ENCODE measurements at regions not wholly inside any gene's neighbourhood (a gene's known extent, or its start where the extent isn't known, plus 50 kb on each side); places are given as distances from the start of the nearest gene placed in this dataset.
"Not testable (repeated sequence)": the region's sequence is repeated elsewhere in the genome, so short reads cannot be mapped to it uniquely, and the experiment has no call there.

DNA sequence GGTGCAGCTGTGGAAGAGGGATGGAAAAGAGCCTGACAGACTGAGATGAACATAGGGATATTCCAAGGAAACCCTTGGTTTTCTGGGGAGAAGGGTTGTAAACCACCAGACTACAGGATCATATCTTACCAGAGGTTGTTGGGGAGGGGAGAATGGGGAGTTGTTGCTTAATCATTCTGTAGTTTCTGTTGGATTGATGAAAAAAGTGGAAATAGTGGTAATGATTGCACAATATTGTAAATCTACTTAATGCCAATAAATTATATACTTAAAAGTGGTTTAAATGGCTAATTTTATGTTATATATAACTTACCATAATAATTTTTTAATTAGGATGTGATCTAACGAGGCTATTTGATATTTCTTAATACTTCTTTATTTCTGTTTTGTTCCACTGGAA lies 800.9 kb downstream of the BCL11A start:
- no peak for DNase-seq (ENCODE audit: low read depth in 1 of 2, low spot score in 1 of 2)

DNA sequence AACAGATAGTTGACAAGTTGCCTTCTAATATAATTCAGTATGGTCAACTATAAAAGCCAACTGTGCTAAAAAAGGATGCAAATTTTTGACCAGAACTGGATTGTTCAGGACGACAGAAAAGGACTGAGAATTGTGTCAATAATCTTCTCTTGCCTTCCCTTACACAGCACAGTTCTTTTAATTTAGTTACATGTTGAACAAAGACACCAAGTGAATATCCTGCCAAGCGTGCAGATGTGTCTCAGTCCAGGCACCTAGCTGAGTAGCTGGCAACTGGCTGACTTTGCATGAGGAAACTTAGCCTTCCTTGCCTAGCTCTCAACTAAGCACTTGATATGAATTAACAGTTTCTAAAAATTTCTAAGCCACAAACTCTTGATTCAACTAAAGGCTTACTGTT lies 801.4 kb downstream of the BCL11A start:
- DNase-seq (ENCODE audit: low read depth in 1 of 2, low spot score in 1 of 2): no peak

DNA sequence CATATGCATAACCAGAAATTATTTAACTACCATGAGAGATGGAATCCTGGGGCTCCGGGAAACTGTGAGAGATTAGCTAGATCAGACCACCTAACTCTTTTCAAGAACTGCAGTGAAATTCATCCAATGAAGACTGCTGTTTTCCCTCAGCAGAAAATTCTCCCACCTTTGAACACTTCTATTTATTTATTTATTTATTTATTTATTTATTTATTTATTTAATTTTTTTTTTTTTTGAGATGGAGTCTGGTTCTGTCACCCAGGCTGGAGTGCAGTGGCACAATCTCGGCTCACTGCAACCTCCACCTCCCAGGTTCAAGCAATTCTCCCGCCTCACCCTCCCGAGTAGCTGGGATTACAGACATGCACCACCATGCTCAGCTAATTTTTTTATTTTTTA lies 802.2 kb downstream of the BCL11A start:
- not testable (repeated sequence) for DNase-seq (ENCODE audit: low read depth in 1 of 2, low spot score in 1 of 2)

DNA sequence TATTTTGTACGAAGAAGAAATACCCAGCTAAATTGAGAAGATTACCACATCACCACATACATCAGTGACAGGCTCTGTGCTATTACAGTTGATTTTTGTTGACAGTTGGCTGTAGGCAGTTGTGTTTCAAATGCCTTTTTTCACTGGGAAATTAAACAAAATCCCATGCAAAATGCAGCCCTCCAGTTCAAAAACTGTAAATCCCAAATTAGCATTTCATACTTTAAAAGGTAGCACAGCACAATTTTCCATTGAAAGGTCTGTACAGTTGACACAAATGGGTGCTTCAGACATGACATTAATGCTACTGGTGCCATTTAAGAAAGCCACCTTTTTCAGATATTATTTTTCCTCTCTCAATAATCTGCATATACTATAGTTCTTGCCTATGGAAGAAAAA lies 807.2 kb downstream of the BCL11A start:
- no peak for DNase-seq (ENCODE audit: low read depth in 1 of 2, low spot score in 1 of 2)

DNA sequence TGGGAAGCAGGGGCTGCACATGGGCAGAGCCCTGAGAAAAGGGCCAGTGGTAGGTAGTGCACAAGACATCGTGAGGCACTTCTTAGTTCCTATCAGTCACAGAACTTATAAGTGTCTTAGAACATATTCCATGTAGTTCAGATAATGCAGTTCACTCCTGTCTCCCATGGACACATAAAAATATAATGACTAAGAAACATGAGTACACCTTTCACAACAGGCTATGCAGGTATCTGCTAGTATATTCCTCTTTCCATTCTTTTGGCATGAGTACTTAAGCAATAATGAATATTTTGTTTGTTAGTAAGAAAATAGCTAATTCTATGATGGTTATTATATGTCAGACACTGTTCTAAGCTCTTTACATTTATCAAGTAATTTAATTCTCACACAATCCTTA lies 808.4 kb downstream of the BCL11A start:
- DNase-seq (ENCODE audit: low read depth in 1 of 2, low spot score in 1 of 2): no peak

DNA sequence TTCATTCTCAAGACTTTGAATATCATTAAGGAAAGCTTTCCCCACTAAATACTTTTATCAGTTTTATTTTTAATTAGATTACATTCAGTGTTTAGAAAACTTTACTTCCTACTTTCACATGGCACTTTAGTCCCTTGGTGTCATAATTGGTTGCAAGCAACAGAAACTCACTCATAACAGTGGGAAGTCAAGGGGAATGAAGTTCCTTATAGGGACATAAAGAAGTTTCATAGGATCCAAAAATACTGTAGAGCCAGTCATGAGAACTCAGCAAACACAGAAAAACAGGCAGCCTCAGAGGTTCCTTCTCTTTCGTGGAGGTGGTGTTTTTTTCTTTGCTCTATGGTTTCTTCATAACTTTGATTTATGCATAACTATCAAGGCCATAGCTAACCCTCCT lies 809.0 kb downstream of the BCL11A start:
- no peak for DNase-seq (ENCODE audit: low read depth in 1 of 2, low spot score in 1 of 2)

DNA sequence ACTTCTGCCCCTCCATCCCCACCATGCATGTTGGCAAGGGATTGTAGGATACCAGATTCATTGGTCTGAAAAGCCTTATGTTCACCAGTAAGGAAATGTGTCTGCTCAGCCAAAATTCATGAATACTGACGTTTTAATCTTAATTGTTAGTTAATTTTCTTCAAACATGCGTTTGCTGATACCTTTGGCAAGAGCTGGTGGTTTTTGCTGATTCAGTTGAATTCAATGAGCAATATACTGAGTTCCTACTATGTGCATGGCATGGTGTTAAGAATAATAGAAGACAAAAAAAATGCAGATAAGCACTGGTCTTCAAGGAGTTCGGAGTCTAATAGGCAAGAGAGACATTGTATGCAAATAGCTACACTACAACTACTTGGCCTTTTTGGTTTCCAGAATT lies 811.6 kb downstream of the BCL11A start:
- no peak for DNase-seq (ENCODE audit: low read depth in 1 of 2, low spot score in 1 of 2)

DNA sequence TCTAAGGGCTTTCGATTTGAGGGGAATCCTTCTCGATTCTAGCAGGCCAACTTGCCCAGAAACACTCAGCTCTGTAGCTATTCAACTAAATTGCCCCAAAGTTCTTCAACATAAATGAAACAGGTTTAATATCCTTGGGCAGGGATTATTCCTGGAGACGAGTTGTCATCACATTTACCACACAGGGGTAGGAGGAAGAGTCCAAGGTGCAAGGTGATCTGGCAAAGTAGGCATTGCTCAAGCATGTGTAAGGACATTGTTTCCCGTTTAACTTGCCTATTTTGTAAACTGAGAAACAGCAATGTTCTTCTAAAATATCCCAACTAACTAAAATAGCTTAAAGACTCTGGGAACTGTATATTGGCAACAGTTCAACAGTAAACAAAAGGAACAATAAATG lies 814.3 kb downstream of the BCL11A start:
- no peak for DNase-seq (ENCODE audit: low read depth in 1 of 2, low spot score in 1 of 2)

DNA sequence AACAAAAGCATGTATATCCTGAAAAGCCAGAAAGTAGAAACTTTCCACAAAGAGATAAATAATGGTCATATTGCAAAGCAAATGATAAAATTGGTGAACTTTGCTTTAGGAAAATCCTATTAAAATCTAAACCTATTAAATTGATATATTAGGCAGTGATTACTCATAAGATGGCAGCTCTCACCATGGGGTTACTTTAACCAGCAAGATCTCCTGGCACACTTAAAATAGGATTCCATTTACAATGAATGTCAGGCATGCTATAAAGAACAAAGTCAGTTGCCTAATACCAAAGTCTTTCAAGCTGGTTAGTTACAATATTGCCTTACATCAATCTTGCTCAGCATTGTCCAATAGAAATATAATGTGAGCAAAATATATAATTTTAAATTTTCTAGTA lies 816.2 kb downstream of the BCL11A start:
- DNase-seq (ENCODE audit: low read depth in 1 of 2, low spot score in 1 of 2): no peak

DNA sequence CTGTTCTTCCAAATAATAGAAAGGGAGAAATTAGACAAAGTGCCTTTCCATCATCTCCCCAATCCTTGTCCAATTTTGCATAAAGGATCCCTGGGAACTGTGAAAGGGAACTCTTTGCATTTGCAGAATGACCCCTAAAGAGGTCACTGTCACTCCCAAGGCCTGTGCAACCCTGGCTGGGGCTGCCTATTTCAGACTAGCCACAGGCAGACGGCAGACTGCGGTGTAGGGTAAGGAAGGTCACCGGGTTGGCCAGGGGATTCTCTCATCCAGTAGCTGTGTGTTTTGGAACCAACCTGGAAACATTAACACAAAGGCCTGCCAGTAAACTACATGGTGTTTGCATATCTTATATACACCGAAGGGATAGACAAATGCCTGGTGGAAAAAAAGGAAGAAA lies 818.7 kb downstream of the BCL11A start:
- DNase-seq (ENCODE audit: low read depth in 1 of 2, low spot score in 1 of 2): no peak

DNA sequence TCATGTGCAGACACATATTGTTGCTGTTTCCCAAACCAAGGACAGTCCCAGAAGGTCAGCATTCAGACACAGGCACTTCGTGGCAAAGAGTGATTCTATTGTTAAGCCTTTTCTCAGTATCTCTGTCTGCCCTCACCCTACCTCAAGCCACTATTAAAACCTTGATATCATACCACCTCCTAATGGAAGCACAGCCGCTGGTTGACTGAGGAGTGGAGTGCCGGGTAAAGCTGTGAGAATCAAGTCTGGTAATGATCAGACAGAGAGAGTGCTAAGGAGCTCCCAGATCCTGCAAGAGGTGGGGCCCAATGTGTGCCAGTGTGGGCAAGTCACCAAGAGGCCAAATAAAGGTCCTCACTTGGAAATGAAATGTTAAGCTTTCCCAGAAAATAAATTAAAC lies 819.5 kb downstream of the BCL11A start:
- DNase-seq (ENCODE audit: low read depth in 1 of 2, low spot score in 1 of 2): no peak

DNA sequence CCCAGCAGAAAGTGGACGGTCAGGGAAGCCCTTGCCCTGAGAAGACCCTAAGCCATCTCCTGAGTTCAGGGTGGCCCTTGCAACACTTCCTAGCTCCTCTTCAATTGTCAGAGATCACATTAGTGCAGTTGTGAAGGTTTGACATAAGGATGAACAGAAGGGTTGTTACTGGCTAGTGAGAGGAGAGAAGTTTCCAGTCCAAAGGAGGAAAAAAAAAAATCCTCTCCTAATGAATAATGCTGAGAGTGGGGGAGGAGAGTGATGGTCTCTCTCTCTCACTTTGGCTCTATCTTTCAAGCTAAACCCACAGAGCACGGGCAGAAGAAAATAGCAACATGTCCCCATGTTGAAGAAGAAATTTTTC lies 819.9 kb downstream of the BCL11A start:
- no peak for DNase-seq (ENCODE audit: low read depth in 1 of 2, low spot score in 1 of 2)

DNA sequence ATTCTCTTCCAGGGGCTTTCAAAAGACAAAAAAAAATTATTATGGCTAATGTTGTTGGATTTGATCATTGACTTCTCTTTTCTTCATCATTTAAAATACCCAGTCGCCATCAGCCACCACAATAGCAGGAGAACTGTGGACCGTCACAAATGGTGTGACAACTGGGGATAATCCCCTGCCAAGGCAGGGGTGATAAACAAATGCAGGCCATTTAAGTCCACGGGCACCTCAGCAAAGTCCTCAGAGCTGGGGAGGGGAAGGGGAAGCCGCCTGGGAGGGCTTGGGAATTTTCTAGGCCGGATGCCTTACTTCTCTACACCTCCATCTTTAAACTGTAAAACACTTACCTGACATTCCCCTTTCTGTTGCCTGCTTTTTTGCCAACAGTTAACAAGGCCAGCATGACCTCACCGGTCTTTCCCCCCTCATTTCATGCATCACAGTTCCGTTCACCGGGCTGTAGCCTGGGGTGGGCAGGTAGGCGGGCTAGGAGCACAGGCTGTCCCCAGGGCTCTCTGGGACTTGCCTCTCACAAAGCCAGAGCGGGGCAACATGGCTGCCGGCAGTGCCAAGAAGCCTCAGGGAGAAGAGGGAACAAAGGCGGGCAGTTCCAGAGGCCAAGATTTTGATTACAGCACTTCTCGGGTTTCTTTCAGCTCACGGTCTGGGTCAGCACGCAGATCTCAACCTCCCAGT lies 820.4 kb downstream of the BCL11A start:
- DNase-seq (ENCODE audit: low read depth in 1 of 2, low spot score in 1 of 2): no peak

DNA sequence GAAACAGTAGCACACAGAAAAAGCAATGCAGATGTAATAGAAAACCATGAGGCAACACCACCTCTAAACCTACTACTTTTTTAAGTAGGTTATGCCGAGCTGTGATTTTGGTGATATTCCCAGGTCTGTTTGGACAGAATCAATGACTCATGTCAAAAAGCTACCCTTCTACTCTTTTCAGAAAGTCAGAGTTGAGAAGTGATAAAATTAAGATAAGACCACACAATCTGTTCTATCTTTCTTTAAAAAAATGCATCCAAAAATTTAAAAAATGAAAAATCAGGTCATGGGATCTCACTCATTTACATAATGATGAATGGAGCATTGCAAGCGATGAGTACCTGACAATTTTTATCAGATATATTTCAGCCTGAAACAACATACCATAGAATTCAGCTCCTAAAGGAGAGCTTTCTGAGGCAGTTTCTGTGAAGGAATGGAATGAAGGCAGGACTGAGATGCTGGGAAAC lies 826.3 kb downstream of the BCL11A start:
- no peak for DNase-seq (ENCODE audit: low read depth in 1 of 2, low spot score in 1 of 2)

DNA sequence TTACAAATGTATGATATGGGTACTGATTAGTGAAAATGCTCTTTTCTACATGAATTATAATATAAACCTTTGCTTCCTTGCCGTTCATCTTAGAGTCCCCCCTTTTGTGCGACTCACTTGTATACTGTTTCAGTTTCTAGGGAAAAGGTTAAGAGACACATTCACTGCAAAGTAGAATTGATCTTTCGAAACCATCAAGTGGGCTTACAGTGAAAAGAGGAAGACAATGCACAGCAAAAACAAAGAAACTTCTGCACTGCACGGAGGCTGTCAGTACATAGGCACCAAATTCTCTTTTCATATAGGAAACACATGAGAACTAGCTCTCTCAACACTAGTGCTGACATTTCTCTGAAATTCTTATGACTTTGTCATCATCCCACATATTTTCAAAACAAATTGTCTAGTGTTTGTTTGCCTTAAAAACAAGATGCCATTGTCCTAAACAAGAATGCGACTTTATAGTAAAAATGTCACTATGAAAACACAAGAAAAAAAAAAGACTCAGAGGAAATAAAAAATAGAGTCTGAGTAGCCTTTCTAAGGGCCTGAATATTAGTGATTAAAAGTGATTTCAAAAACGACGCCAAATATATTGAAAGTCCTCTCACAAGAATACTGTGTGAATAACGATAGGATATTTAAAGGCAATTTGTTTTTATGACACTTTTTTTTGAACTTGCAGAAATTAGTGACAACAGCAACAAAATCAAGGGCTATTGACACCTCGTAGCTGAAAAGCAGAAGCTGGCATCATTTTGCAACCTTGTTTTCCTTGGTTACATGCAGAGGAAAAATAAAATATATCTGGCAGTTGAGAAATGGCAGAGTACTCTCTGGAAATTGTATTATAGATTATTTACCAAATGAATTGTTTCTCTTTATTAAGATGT lies 827.0 kb downstream of the BCL11A start:
- DNase-seq (ENCODE audit: low read depth in 1 of 2, low spot score in 1 of 2): no peak

DNA sequence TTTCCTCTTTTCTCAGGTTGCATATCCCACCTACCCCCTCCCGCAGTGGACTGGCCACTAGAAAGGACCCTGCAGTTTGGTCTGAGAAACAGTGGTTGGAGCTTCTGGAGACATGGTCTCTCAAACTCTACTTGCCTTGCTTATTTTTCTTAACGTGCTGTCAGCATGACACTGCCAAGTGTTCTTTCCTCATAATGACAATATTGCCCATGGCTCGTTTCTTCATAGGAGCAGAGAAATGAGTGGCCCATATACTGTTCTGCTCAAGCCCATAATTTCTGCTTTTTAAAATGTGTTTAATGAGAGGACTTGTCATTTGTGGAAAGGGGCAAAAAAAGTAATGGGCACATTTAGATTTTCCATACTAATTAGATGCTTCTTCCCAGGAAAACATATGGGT lies 828.7 kb downstream of the BCL11A start:
- no peak for DNase-seq (ENCODE audit: low read depth in 1 of 2, low spot score in 1 of 2)

DNA sequence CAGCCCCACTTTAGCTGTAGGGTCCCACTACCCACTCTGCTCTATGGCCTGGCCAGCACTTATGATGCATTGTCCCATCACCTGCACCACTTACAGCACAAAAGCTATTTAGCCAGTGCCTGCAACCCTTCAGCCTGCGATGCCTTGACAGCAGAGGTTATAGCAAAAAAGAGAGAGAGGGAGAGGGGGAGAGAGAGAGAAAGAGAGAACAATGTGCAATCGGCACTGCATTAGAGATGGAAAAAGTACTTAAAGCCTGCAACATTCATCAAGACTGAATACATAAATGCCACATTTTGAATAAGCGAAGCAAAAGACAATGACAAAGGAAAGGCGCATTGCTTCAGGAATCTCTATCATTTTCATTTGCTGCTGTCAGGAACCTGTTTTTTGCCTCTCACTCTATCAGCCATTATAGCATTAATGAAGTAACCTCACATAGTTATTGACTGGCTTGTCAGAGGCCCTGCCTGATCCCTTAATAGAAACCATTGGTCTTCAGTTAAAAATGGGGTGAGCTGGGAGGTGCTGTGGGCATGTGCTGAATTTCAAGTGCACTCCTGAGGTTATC lies 833.1 kb downstream of the BCL11A start:
- no peak for DNase-seq (ENCODE audit: low read depth in 1 of 2, low spot score in 1 of 2)

DNA sequence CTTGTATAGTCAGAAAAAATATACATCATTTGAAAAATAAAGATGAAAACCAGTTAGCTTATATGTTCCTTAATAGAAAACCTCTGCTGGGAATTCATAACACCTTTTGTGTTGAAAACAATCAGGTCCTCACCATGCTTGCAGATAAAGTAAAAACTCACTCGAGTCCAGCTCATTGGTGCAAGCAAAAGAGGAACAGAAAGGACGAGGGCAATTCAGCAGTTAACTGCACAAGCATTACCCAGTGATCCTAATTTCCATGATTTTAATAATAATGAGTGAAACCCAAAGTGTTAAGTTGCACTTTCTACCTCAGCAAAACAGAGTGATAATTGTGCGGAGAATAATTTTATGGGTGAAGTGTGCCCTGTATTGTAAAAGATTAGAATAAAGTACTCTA lies 839.9 kb downstream of the BCL11A start:
- DNase-seq (ENCODE audit: low read depth in 1 of 2, low spot score in 1 of 2): no peak

DNA sequence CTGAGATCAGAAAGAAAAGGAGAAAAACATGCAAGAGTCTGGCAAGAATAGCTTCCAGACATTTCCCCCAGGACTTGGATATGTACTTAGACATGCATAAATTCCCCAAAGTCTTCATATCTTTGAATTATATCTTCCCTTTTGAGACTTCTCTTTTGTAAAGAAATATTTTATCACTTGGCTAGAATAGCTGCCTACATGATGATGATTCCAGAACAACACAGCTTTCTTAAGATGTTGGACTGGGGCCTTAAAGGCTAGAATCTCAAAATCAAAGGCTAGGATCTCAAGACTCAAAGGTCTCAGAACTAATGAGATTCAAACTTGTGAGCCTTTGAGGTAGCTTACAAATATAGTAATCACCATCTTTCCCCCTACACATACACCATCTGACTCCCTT lies 842.3 kb downstream of the BCL11A start:
- DNase-seq (ENCODE audit: low read depth in 1 of 2, low spot score in 1 of 2): no peak

DNA sequence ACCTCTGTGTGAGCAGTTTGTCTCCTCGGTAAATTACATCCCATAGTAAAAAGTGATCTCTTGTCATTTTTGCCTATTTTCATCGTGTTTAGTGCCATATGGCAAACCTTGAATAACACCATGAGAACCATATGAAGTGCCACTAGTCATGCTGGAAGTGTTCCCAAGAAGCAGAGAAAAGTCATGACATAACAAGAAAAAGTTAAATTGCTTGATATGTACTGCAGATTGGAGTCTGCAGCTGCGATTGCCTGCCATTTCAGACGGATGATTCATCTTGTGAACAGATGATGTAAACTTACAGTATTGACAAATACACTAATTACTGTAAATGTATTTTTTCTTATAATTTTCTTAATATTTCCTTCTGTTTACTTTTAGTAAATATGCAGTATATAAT lies 846.7 kb downstream of the BCL11A start:
- DNase-seq (ENCODE audit: low read depth in 1 of 2, low spot score in 1 of 2): no peak

DNA sequence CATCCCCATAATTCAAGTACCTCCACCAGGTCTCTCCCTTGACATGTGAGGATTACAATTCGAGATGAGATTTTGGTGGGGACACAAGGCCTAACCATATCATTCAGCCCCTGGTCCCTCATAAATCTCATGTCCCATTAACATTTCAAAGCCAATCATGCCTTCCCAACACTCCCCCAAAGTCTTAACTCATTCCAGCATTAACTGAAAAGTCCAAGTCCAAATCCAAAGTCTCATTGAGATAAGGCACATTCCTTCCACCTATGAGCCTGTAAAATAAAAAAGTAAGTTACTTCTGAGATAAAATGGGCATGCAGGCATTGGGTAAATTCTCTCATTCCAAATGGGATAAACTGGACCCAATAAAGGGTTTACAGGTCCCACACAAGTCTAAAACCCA lies 849.7 kb downstream of the BCL11A start:
- DNase-seq (ENCODE audit: low read depth in 1 of 2, low spot score in 1 of 2): no peak

DNA sequence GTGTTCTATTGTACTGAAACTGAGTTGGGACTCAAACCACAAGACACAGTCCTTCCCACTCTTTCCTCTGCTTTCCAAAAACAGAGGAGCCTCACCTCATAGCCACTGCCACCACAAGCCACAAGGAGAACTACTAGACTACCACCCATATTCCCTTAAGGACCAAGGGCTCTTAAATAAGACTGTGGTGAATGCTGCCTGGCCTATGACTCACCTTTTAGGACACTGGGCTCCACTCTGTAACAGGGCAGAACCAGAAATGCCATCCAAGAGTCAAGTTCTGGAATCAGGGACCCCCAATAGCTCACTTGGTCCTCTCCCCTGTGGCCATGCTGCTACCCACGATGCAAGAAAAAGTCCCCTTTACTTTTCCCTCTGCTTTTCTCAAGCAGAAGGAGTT lies 851.4 kb downstream of the BCL11A start:
- no peak for DNase-seq (ENCODE audit: low read depth in 1 of 2, low spot score in 1 of 2)

Data from stimulated activated CD4-positive, alpha-beta T cell treated with anti-CD3 and anti-CD28 coated beads, Interleukin-15, amount 100 ng/mL, for 1 hour (primary cell).